CD4-positive, alpha-beta T cell treated with Interleukin-10 for 1 hour (primary cell): ENCODE measurements at regions not wholly inside any gene's neighbourhood (a gene's known extent, or its start where the extent isn't known, plus 50 kb on each side); places are given as distances from the start of the nearest gene placed in this dataset.

Source experiments
- DNase-seq: peaks from one replicate; pipeline ENCODE4 v3.0.0-alpha.2; 2020

- no peak for DNase-seq
These were observed 94.0 kb downstream of the GLI2 start for GRCh38 chr2:120829633-120830025.

- DNase-seq = no peak
These were observed 94.6 kb downstream of the GLI2 start for GRCh38 chr2:120830096-120830830.

- DNase-seq = no peak
These were observed 95.4 kb downstream of the GLI2 start for GRCh38 chr2:120831086-120831485.

DNA sequence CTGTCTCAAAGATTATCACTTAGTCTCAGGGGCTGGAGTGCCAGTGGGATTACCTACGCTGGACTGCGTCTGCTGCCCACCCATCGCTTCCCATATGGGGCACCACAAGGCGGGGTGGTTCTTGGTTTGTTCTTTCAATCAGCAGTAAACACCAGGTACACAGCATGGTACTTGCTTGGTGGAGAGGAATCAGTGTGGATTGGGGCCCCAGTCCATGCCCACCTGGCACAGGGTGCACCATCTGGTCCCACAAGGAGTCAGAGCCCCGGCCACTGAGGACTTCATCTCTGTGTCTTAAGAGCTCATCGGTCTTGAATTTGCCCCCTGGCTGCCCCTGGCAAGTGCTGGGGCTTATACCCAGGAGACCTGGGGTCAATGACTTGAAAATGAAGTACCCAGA, 96.2 kb downstream of the GLI2 start:
- no peak for DNase-seq

GRCh38 chr2:120832296-120833070, 96.8 kb downstream of the GLI2 start:
- DNase-seq = no peak

DNA sequence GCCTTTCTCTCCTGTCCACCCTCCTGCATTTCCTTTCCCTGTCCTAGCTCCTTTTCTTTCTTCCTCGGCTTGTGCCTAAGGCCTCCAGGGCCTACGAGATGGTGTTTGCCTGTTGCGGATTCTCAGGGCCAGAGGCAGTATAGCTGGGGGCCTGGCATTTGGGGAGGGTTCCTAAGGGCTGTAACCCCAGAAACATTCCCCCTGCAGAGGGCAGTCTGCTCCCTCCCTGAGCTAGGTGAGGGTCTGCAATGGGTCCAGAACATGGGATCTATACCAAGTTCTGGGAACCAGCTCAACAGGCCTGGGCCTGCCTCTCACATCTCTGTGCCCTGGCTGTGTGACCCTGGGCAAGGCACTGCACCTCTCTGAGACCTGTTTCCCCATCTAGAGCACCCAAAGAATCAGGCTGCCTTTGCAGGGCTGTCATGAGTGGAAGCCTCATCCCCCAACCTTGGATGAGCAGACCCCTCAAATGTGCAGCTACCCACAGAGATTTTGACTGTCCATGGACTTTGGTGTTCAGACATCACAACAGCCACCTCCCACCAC, 97.5 kb downstream of the GLI2 start:
- DNase-seq = no peak

DNA sequence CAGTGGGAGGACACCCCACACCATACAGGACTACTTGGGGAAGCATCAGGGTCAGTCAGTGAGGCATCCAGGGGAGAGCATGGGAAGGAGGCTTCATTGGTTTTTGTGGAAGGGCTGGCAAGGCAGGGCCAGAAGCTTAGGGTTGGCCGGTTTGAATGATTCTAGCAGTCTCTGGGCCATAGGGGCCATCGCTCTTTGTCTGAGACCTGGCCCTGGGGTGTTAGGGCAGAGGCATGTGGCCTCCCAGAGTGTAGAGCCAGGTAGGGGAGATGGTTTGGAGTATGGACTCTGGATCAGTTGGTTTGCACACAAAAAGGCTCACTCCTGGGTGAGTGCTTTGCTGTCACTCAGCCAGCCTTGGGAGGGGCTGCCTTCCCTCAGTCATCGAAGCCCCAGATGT, 98.5 kb downstream of the GLI2 start:
- no peak for DNase-seq

DNA sequence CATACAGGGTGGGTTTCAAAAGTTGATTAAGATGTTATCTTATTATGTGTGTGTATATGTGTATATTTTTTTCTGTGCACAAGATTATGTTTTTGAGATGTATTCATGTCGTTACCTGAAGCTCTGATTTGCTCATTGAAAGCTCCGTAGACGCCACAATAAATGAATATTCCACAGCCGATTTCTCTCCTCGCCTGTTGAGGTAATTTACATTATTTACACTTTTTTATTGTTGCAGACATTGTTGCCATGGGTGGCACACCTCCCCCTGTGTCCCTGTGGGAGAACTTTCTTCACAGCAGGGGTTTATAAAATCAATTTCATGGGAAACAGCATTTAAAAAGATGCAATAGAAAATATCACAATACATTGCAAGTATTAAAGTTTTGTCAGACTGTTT, 100.6 kb downstream of the GLI2 start:
- DNase-seq = no peak

- DNase-seq = no peak
These were observed 105.3 kb downstream of the GLI2 start for GRCh38 chr2:120840795-120841487.

DNA sequence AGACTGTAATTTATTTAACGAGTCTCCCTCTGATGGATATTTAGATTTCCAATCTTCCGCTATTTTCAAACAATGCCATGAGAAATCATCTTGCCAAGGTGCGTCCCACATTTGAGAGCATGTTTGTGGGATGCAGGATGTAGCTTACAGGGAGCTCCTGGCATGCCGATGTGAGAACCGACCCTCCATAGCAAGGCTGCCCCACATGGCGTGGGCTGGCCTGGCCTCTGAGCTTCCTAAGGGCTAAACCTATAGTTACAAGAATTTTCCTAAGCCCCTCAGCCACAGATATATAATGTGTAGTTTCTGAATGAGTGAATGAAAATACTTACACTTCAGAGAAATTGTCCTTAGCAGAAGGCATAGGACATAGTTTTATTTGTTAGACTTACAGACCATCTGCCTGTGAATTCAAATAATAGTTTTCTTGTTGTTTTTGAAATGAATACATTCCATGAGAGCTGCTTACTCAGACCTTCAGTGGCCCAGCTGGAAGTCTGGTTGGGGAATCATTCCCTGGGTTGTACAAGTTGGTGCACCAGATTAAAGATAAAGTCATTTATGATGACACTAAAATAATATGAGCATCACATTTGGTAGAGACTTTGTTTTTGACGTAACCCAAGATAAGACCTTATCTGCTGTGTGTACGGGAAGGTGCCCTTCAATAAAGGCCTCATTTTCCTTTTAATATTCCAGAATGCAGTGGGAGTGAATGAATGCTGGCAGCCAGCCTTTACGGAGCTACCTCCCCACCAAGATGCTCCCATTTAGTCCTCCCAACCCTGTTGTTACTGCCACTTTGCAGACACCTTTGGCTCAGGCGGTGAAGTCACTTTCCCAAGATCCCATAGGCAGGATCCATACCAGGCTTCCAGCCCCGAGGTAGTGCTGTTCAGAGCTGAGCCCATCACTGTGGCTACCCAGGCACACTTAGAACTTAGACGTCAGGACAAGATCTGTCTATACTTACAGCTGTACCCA, 107.1 kb downstream of the GLI2 start:
- DNase-seq = no peak

DNA sequence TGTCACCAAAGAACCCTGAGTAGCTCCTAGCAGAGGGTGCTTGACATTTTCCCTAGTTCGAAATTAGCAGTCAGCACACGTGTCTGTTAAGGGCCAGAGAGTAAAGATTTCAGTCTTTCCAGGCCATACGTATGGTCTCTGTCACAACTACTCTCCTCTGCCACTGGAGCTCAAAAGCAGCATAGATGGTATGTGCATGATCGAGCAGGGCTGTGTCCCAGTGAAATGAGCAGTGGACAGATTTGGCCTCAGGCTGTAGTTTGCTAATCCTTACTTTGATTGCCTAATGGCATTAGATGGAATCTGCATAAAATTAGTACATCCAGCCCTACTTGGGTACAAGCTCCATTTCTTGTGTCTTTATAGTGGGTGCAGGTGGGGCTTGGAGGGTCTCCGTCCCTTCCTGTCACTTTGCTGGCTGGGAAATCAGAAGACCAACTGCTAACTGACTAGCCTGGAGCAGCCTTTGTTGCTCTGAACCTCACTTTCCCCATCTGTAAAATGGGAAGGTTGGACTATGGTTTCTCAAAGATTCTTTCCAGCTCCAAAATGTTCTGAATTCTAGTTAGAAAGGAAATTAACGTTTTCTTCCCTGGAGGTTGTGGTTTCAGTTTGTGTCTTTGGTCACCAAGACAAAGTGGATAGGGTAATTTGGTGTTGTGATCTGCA, 108.5 kb downstream of the GLI2 start:
- no peak for DNase-seq

GRCh38 chr2:120845277-120845676, 109.6 kb downstream of the GLI2 start:
- DNase-seq = no peak

- DNase-seq = no peak
These were observed 110.9 kb downstream of the GLI2 start for GRCh38 chr2:120846406-120847095.

DNA sequence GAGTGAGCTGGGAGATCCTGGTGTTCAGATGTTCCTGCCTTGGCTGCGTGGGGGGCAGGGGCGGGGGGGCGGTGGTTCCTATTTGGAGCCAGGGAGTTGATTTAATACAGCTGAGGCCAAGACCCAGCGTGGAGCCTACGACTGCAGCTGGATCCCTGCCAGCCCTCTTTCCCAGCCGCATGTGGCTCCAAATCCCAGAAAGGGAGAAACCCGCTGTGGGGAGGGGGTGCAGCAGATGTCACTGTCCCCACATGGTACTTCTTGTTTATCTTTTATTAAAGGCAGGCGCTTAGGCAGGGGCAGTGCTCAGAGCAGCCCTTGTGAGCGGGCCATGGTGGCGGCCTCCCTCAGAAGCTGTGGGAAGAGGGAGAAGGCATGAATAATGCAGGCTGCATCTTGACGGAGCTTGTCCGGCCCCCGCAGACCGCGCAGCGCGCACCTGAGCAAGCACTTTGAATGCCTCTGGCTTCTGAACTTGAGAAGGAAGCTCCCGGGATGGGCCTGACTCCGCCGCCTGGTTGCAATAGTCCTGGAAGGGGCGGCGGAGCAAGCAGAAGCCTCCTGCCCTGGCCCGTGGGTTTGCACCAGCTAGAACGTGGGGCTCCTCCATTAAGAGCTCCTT, 112.1 kb downstream of the GLI2 start:
- DNase-seq = no peak

DNA sequence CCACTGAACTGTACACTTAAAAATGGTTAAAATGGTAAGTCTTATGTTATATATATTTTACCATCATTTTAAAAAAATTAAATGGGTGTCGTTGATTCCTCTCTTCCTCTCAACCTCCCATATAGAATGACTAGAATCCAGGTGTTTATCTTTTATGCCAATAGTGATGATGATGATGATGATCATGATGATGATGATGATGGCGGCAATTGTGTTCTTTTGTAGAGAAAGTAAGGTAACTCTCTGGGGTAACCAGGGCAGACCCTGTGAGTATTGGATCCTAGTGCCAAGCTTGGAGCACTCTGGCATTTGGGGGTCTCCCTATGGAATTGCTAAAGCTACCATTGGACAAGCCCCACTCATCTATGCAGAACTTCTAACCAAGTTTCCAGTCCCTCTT, 113.6 kb downstream of the GLI2 start:
- no peak for DNase-seq

DNA sequence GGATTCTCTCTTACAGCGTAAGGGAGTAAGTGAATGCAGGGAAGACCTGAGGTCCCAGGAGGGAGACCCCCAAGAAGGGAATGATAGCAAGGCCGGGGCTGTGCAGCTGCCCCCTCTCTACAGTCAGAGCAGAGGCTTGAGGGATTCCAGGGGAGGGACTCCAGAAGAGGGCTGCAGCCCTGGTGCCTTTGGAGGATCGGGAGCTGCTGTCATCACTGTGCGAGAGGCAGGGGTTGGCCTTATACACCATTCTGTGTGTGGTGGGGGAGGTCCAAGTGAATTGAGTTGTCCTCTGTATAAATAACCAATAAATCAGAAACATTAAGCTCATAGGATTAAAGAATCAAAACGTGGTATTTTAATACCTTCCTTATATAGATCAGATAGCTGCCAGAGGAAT, 114.9 kb downstream of the GLI2 start:
- DNase-seq = no peak

DNA sequence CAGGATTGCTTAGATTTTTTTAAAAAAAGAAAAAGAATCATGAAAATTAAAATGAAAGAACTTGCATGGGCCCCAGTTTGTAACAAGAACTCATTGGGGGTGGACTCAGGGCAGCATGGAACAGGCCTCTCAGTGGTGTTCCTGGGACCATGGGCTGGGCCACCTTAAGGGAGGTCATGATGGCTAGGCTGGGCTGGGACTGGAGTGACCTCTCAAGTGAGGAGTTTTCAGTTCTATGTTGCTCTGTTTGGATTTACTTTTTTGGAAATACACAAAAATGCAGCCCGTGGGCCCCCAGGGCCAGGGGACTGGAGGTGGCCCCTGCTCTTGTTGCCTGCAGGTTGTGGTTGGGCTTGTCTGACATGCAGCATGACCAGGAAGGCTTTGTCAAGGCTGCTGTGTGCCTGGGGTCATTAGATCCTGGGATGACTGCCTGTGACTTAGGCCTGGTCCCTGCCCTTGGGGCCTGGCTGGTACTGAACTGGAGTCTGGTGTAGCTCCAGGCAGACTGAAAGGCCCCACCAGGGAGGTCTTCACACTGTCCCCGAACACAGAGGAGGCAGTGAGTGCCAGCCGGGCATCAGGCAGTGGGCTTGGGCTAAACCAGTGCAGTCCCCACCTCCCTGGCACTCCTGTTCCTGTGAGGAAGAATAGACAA, 115.6 kb downstream of the GLI2 start:
- DNase-seq = no peak

GRCh38 chr2:120852200-120852815, 116.6 kb downstream of the GLI2 start:
- no peak for DNase-seq

DNA sequence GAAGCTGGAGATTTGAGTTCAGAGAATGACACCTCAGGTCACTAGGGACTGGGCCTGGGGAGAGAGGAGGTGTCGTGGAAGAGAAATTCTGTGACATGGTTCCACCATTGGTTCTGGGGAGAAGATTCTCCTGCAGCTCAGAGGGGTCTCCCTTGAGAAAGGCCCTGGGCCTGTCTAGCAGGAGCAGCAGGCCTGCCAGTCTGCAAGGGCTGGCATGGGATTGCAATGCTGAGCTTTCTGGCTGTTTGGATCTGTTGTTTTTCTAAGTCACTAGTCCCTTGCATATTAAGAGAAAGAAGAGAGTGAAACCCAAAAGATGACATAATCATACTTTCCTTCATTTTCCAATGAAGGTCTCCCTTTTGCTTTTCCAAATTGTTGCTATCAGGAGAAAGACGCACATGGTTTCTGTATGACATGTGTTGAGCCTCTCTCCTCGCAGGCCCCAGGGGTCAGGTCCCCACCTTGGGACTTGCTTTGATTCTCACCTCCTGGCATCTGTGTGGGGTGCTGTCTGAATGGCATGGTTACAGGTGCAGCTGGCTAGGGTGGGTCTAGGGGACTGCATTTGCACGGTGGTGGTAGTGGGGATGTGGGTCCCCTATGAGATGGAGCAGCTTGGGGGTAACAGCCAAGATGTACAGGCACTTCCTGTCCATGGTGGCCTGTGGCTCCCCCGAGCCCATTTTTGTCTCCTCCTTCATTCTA, 117.8 kb downstream of the GLI2 start:
- no peak for DNase-seq
